ENCODE measurements at regions not wholly inside any gene's neighbourhood (a gene's known extent, or its start where the extent isn't known, plus 50 kb on each side); places are given as distances from the start of the nearest gene placed in this dataset.
"Not testable (repeated sequence)": the region's sequence is repeated elsewhere in the genome, so short reads cannot be mapped to it uniquely, and the experiment has no call there.

- not testable (repeated sequence) for H3K4ac ChIP-seq (ENCODE audit: low read depth, low read length); H2BK5ac ChIP-seq (ENCODE audit: low read depth, low read length, poor library complexity); H3K14ac ChIP-seq (ENCODE audit: low read length); H4K91ac ChIP-seq (ENCODE audit: low read depth, low read length); H2AK5ac ChIP-seq (ENCODE audit: low read length); H3K4me2 ChIP-seq (ENCODE audit: low read length); H3K79me2 ChIP-seq (ENCODE audit: control insufficient read depth, insufficient read depth, low read length, poor library complexity); H4K8ac ChIP-seq (ENCODE audit: low read depth, low read length); H3K79me1 ChIP-seq (ENCODE audit: low read length); H3K4me1 ChIP-seq (ENCODE audit: control insufficient read depth in 1 of 2, insufficient read depth in 2 of 2, low read length in 2 of 2); H2BK120ac ChIP-seq (ENCODE audit: insufficient read depth, low read length, poor library complexity); H3K23ac ChIP-seq (ENCODE audit: low read length); H3K36me3 ChIP-seq (ENCODE audit: control insufficient read depth in 1 of 2, insufficient read depth in 2 of 2, low read length in 2 of 2); H3K27ac ChIP-seq (ENCODE audit: low read depth, low read length); H2BK12ac ChIP-seq (ENCODE audit: low read length); H3K9ac ChIP-seq (ENCODE audit: low read length); H4K12ac ChIP-seq (ENCODE audit: low read depth, low read length); H3K4me3 ChIP-seq (ENCODE audit: low read depth, low read length); H3K9me3 ChIP-seq (ENCODE audit: insufficient read depth, low read depth, low read length); DNase-seq; H3K27me3 ChIP-seq (ENCODE audit: insufficient read depth, low read length); H3K18ac ChIP-seq (ENCODE audit: low read length); H2AFZ ChIP-seq (ENCODE audit: insufficient read depth, low read length, poor library complexity)
- no CpG with 5 or more reads among the region's 9 CpGs for WGBS (ENCODE audit: extremely low coverage, insufficient coverage, insufficient read length)
Observed at GRCh38 chr12:131633610-131634009, 77.3 kb upstream of the SFSWAP start.

DNA sequence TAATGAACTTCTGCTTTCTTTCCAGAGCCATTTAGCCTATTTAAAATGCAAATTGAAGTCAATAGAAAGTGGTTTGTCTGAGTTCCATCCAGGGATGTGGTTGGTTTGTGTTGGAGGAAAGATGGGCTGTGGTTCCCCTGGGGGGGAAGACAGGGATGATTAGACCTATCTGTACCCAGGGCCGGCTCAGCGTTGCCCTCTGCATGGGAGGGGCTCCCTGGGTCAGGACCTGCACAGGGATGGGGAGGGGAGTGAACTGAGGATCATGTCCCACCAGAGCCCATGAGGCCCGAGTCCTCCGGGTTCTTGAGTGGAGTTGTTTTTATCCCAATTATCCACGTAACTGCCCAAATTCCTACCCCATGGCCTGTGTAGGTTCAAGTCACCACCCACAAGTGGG lies 76.9 kb upstream of the SFSWAP start:
- H2AK5ac ChIP-seq (ENCODE audit: low read length), result no peak overlapping the region

GRCh38 chr12:131635012-131635411 lies 75.9 kb upstream of the SFSWAP start:
- H3K9ac ChIP-seq (ENCODE audit: low read length); H3K79me1 ChIP-seq (ENCODE audit: low read length); H2BK5ac ChIP-seq (ENCODE audit: low read depth, low read length, poor library complexity); H3K14ac ChIP-seq (ENCODE audit: low read length); H3K27me3 ChIP-seq (ENCODE audit: insufficient read depth, low read length); H2AK5ac ChIP-seq (ENCODE audit: low read length); H3K4ac ChIP-seq (ENCODE audit: low read depth, low read length); H3K18ac ChIP-seq (ENCODE audit: low read length); H3K79me2 ChIP-seq (ENCODE audit: control insufficient read depth, insufficient read depth, low read length, poor library complexity); H3K4me3 ChIP-seq (ENCODE audit: low read depth, low read length); H3K4me2 ChIP-seq (ENCODE audit: low read length); H3K27ac ChIP-seq (ENCODE audit: low read depth, low read length); H2BK120ac ChIP-seq (ENCODE audit: insufficient read depth, low read length, poor library complexity); DNase-seq; H3K23ac ChIP-seq (ENCODE audit: low read length); H4K12ac ChIP-seq (ENCODE audit: low read depth, low read length); H4K91ac ChIP-seq (ENCODE audit: low read depth, low read length); H2BK12ac ChIP-seq (ENCODE audit: low read length); H2AFZ ChIP-seq (ENCODE audit: insufficient read depth, low read length, poor library complexity); H3K9me3 ChIP-seq (ENCODE audit: insufficient read depth, low read depth, low read length); H3K4me1 ChIP-seq (ENCODE audit: control insufficient read depth in 1 of 2, insufficient read depth in 2 of 2, low read length in 2 of 2); H4K8ac ChIP-seq (ENCODE audit: low read depth, low read length); H3K36me3 ChIP-seq (ENCODE audit: control insufficient read depth in 1 of 2, insufficient read depth in 2 of 2, low read length in 2 of 2): not testable (repeated sequence)
- WGBS (ENCODE audit: extremely low coverage, insufficient coverage, insufficient read length), result 100% methylated on average over 2 of the region's 2 CpGs

More for the DNA sequence above, 76.9 kb upstream of the SFSWAP start:
- no CpG with 5 or more reads among the region's 5 CpGs for WGBS (ENCODE audit: extremely low coverage, insufficient coverage, insufficient read length)
- Histone ChIP-seq H3K18ac (ENCODE audit: low read length) (no peak overlapping the region), H3K4me2 (ENCODE audit: low read length) (no peak overlapping the region), H4K91ac (ENCODE audit: low read depth, low read length) (no peak overlapping the region), H3K36me3 (ENCODE audit: control insufficient read depth in 1 of 2, insufficient read depth in 2 of 2, low read length in 2 of 2) (no peaks in the 10 kb centered on the region), H4K12ac (ENCODE audit: low read depth, low read length) (no peak overlapping the region), H3K23ac (ENCODE audit: low read length) (peak overlapping the region; percentile 54), H2BK5ac (ENCODE audit: low read depth, low read length, poor library complexity) (no peak overlapping the region), H4K8ac (ENCODE audit: low read depth, low read length) (no peak overlapping the region), H2BK120ac (ENCODE audit: insufficient read depth, low read length, poor library complexity) (no peak overlapping the region), H3K9ac (ENCODE audit: low read length) (no peak overlapping the region), H2BK12ac (ENCODE audit: low read length) (no peak overlapping the region), H3K4me3 (ENCODE audit: low read depth, low read length) (no peak overlapping the region), H2AFZ (ENCODE audit: insufficient read depth, low read length, poor library complexity) (no peak overlapping the region), H3K79me1 (ENCODE audit: low read length) (no peaks in the 10 kb centered on the region), H3K27ac (ENCODE audit: low read depth, low read length) (no peak overlapping the region), H3K27me3 (ENCODE audit: insufficient read depth, low read length) (no peaks in the 10 kb centered on the region), H3K4ac (ENCODE audit: low read depth, low read length) (no peak overlapping the region), H3K9me3 (ENCODE audit: insufficient read depth, low read depth, low read length) (no peaks in the 10 kb centered on the region), H3K4me1 (ENCODE audit: control insufficient read depth in 1 of 2, insufficient read depth in 2 of 2, low read length in 2 of 2) (no peaks in the 10 kb centered on the region), H3K14ac (ENCODE audit: low read length) (no peak overlapping the region), H3K79me2 (ENCODE audit: control insufficient read depth, insufficient read depth, low read length, poor library complexity) (no peaks in the 10 kb centered on the region)
- DNase-seq, result no peak

- Histone ChIP-seq H3K36me3 (ENCODE audit: control insufficient read depth in 1 of 2, insufficient read depth in 2 of 2, low read length in 2 of 2) (no peaks in the 10 kb centered on the region), H3K14ac (ENCODE audit: low read length) (no peak overlapping the region), H3K79me2 (ENCODE audit: control insufficient read depth, insufficient read depth, low read length, poor library complexity) (no peaks in the 10 kb centered on the region), H3K4me2 (ENCODE audit: low read length) (no peak overlapping the region), H2BK12ac (ENCODE audit: low read length) (no peak overlapping the region), H3K18ac (ENCODE audit: low read length) (no peak overlapping the region), H3K27me3 (ENCODE audit: insufficient read depth, low read length) (no peaks in the 10 kb centered on the region), H2BK120ac (ENCODE audit: insufficient read depth, low read length, poor library complexity) (no peak overlapping the region), H3K4me3 (ENCODE audit: low read depth, low read length) (no peak overlapping the region), H3K4ac (ENCODE audit: low read depth, low read length) (no peak overlapping the region), H3K9ac (ENCODE audit: low read length) (no peak overlapping the region), H2AK5ac (ENCODE audit: low read length) (no peak overlapping the region), H3K4me1 (ENCODE audit: control insufficient read depth in 1 of 2, insufficient read depth in 2 of 2, low read length in 2 of 2) (no peaks in the 10 kb centered on the region), H3K23ac (ENCODE audit: low read length) (no peak overlapping the region), H4K8ac (ENCODE audit: low read depth, low read length) (no peak overlapping the region), H4K12ac (ENCODE audit: low read depth, low read length) (no peak overlapping the region), H2AFZ (ENCODE audit: insufficient read depth, low read length, poor library complexity) (no peak overlapping the region), H2BK5ac (ENCODE audit: low read depth, low read length, poor library complexity) (no peak overlapping the region), H4K91ac (ENCODE audit: low read depth, low read length) (no peak overlapping the region), H3K9me3 (ENCODE audit: insufficient read depth, low read depth, low read length) (no peaks in the 10 kb centered on the region), H3K79me1 (ENCODE audit: low read length) (no peaks in the 10 kb centered on the region), H3K27ac (ENCODE audit: low read depth, low read length) (no peak overlapping the region)
- WGBS (ENCODE audit: extremely low coverage, insufficient coverage, insufficient read length), result no CpG with 5 or more reads among the region's 6 CpGs
- no peak for DNase-seq
Observed at GRCh38 chr12:131635491-131636122, 75.3 kb upstream of the SFSWAP start.

Measured in trophoblast cell (in vitro differentiated cells and primary cell).